ENCODE measurements at regions not wholly inside any gene's neighbourhood (a gene's known extent, or its start where the extent isn't known, plus 50 kb on each side); places are given as distances from the start of the nearest gene placed in this dataset.

DNA sequence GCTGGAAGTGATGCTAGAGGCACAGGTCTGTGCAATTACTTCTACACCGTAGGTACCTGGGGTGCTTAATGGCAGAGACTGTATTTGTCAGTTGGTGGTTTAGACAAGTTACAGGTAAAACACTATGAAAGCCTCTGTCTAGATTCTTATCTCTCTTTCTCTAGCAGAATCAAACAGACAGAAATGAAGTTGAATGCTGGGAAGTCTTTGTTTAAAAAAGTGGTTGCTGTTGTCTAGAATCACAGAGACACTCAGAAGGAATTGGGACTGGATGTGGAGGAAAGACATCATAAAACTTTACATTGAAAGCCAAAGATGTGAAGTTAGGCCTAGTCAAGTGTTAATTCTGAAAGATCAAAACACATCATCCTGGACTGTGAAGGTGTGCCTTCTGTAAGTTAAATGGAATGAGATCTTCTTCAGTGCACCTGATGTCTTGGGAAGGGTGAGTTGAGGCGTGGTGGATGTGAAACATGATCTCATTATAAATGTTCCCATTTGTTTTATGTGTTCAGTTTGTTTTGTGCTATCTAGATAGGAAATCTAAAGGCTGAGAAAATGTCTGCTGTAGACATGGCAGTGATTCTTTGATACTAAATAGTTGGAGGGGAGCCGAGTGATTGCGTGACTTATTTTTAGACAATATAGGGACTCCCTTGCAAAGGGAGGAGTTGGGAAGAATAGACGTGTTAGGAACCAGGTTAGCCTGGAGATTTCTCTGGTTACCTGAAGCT is 290.2 kb downstream of the SOX4 start:
- no peak for DNase-seq
- H3K27me3 Mint-ChIP-seq, result no peaks in the 10 kb centered on the region
- peaks cover 19% of the 10 kb centered on the region for H3K9me3 Mint-ChIP-seq
- intact Hi-C loops (cut with micrococcal nuclease), result no loop called here
- ChIA-PET POLR2A (no interaction called here), CTCF (no interaction called here)
- no peak overlapping the region for H3K4me3 Mint-ChIP-seq
- no peaks in the 10 kb centered on the region for H3K36me3 Mint-ChIP-seq
- no peaks in the 10 kb centered on the region for H3K4me1 Mint-ChIP-seq (ENCODE audit: low read depth)
- H3K27ac Mint-ChIP-seq, result no peak overlapping the region

DNA sequence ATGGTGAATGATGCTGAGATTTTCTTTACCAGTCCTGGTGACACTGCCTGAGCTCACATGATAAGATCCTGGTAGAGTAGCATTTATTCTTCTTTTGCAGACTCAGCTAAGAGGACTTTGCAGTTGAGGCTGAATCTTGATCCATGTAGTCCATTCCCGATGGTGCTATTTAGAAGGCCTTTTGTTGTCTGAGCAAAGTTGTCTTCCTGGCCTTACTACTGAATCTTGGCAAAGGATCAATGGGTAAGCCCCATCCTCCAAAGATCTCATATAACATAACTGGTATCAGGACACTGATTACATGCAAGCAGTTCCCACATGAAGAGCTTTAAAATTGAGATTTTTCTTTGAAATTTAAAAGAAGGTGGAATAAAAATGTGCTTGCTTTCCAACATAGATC is 291.6 kb downstream of the SOX4 start:
- no peak overlapping the region for H3K27ac Mint-ChIP-seq
- ChIA-PET POLR2A (no interaction called here), CTCF (no interaction called here)
- peaks cover 14% of the 10 kb centered on the region for H3K9me3 Mint-ChIP-seq
- DNase-seq, result no peak
- intact Hi-C loops (cut with micrococcal nuclease), result no loop called here
- H3K4me1 Mint-ChIP-seq (ENCODE audit: low read depth), result no peaks in the 10 kb centered on the region
- H3K36me3 Mint-ChIP-seq, result no peaks in the 10 kb centered on the region
- no peak overlapping the region for H3K4me3 Mint-ChIP-seq
- H3K27me3 Mint-ChIP-seq, result no peaks in the 10 kb centered on the region

DNA sequence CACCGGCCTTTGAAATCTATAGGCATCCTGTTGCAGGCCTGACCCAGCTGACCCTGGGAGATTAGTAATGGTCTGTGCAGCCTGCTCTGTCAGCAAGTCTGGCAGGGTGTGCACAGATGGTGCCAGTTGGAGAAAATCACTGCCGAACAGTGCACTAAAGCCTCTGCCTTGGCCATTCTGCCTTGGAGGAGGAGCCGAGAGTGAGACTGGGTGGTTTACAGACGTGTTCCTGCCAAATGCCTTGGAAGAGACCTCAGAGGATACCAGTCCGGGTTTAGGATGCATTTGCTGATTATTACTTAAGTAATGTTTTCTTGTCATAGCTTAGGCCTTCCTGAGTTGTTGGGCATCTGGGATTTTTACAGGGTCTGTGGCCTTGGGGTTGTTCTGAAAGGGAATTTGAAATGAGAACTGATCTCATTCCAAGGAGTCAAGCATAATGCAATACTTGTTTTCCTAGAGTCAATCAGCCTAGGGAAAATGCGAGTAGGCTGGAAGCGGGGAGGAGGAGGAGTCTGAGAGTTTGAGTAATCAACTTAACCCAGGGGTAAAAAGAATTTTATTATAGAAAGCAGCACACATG is 292.1 kb downstream of the SOX4 start:
- Mint-ChIP-seq H3K36me3 (no peaks in the 10 kb centered on the region), H3K4me1 (ENCODE audit: low read depth) (no peaks in the 10 kb centered on the region), H3K4me3 (no peak overlapping the region), H3K27me3 (no peaks in the 10 kb centered on the region), H3K9me3 (peaks cover 9% of the 10 kb centered on the region), H3K27ac (no peak overlapping the region)
- DNase-seq, result no peak
- POLR2A ChIA-PET, result no interaction called here
- intact Hi-C loops (cut with micrococcal nuclease), result no loop called here
- CTCF ChIA-PET, result no interaction called here

DNA sequence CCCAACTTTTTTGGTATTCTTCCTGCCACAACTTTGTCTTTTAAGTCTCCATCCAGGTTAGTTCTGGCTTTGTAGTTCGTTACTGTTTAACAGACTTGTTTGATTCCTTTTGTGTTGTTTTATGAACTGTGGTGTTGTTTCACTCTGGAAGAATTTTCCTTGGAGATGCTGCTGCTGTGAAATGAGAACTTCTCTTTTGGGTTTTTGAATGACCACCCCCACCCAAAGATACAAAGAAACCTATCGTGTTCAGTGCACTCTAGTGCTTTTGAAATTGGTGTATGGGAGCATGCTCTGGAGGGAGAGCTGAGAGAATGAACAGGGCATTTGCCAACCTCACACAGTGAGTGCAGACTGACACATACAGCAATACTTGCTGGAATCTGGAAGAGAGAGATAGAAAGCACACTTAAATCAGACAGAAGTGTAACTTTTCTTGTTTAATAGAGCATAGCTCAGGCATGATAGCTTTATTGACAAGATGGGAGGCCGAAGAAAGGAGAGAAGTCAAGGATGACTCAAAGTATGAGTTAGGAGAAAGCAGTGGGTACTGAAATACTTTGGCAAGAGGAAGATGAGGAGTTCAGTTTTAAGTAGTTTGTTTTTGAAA is 293.1 kb downstream of the SOX4 start:
- no peak for DNase-seq
- H3K36me3 Mint-ChIP-seq, result no peaks in the 10 kb centered on the region
- H3K27me3 Mint-ChIP-seq, result no peaks in the 10 kb centered on the region
- ChIA-PET CTCF (no interaction called here), POLR2A (no interaction called here)
- no peak overlapping the region for H3K27ac Mint-ChIP-seq
- intact Hi-C loops (cut with micrococcal nuclease), result no loop called here
- H3K4me3 Mint-ChIP-seq, result no peak overlapping the region
- H3K9me3 Mint-ChIP-seq, result peaks cover 4% of the 10 kb centered on the region
- no peaks in the 10 kb centered on the region for H3K4me1 Mint-ChIP-seq (ENCODE audit: low read depth)

DNA sequence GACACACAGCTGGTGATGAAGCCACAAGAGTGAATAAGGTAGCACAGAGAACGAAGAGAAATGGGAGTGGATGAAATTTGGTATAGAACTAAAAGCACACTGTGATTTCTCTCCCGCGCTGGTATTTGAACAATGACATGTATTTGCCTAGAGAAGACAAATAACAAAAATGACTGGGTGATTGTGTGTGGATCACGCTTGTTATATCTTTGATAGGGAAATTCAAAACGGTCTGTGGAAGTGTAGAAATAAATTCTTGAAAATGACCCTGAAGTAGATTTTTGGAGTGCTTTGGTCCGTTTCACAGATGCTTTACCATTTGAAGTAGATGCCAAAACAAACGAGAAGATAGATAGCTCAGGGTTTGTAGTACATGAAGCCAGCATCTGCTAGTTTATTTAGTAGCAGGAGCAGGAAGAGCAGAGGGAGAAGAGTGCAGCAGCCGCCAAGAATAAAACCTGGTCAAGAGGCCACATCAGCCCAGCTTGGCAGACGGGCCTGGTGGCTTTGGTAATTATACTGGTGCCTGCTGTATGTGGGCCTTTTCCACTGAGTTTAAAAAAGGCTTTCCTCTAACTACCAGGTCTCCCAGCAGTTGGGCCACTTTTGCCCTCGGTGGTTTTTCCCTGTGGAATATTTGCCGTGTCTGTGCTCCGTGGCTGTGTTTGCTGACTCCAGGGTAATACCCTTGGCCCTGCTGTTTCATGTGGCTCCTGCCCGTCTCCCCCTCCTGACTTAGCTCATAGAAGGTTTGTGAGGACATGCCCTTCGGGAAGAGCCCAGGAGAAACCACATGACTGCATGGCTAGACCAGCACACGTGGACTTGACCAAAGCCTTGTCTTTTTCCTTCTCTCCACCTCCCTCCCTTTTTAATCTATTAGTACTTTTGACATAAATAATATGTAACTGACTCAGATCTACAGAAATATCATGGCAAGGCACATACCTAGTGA is 294.0 kb downstream of the SOX4 start:
- Mint-ChIP-seq H3K27me3 (no peaks in the 10 kb centered on the region), H3K4me3 (no peak overlapping the region), H3K36me3 (no peaks in the 10 kb centered on the region), H3K9me3 (peaks cover 4% of the 10 kb centered on the region), H3K27ac (no peak overlapping the region), H3K4me1 (ENCODE audit: low read depth) (no peaks in the 10 kb centered on the region)
- ChIA-PET CTCF (no interaction called here), POLR2A (no interaction called here)
- DNase-seq, result no peak
- intact Hi-C loops (cut with micrococcal nuclease), result no loop called here

DNA sequence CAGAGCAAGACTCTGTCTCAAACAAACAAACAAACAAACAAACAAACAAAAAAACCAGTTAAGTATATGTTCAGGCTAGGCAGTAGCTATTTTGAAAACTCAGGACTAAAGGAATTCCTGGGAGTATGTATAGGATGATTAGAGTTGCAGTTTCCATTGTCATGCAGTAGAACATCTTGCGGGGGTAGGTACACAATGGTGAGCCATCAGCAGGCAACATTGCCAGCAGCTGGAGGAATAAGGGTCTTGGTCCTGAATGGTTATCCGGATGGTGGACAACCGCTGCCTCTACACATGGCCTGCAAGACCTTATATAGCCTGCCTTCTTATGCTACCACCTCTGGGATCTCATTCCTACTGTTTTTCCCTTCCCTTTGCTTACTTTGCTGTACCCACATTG is 297.5 kb downstream of the SOX4 start:
- ChIA-PET POLR2A (interaction anchor here (0.5 kb wide), 1 partner anchor 59 kb away, joined by 3 read pairs; no protein-coding TSS in a partner anchor), CTCF (no interaction called here)
- H3K4me1 Mint-ChIP-seq (ENCODE audit: low read depth), result no peaks in the 10 kb centered on the region
- no peak overlapping the region for H3K4me3 Mint-ChIP-seq
- no peak overlapping the region for H3K27ac Mint-ChIP-seq
- no peaks in the 10 kb centered on the region for H3K27me3 Mint-ChIP-seq
- no peaks in the 10 kb centered on the region for H3K9me3 Mint-ChIP-seq
- H3K36me3 Mint-ChIP-seq, result no peaks in the 10 kb centered on the region
- no peak for DNase-seq
- intact Hi-C loops (cut with micrococcal nuclease), result no loop called here

DNA sequence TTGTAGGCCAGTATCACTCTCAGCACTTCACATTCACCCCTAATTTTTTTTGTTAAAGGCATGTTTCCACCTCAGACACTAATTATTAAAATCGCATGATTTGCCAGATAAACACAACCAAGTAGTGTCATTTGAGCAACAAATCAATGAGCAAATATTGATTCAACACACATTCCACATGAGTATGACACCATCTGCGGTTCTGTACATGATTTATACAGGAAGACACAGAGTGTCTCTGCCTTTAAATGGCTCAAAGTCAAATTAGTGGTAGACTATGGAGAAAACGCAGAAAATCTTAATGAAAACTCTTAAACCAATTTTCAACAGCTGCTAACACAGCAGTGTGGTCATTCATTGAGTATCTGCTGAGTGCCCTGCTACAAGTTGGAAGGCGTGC is 300.2 kb downstream of the SOX4 start:
- H3K4me3 Mint-ChIP-seq, result no peak overlapping the region

DNA sequence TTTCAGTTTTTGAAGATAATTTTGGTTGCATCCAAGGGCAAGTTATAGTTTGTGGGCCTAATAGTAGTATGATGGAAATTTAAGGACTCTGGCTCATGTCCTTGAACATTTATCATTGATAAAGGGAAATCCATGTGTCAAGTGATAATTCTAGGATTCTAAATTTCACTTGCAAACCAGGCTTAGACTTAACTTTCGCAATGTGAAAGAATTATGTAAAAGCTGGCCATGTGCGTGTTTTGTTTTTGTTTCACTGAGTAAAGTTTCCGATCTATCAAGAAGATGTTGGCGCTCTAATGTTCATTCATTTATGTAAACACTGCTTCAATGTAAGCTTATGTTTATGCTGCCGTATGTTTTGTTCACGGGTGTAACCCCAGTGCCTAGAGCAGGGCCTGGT is 302.0 kb downstream of the SOX4 start:
- CTCF ChIA-PET, result no interaction called here
- no peak for DNase-seq
- Mint-ChIP-seq H3K4me3 (no peak overlapping the region), H3K9me3 (peaks cover 2% of the 10 kb centered on the region), H3K27me3 (no peaks in the 10 kb centered on the region), H3K36me3 (no peaks in the 10 kb centered on the region), H3K27ac (no peak overlapping the region), H3K4me1 (ENCODE audit: low read depth) (no peaks in the 10 kb centered on the region)
- intact Hi-C loops (cut with micrococcal nuclease), result no loop called here
- POLR2A ChIA-PET, result no interaction called here

More for the DNA sequence above, 300.2 kb downstream of the SOX4 start:
- no peaks in the 10 kb centered on the region for H3K36me3 Mint-ChIP-seq
- no peaks in the 10 kb centered on the region for H3K4me1 Mint-ChIP-seq (ENCODE audit: low read depth)
- H3K27me3 Mint-ChIP-seq, result no peaks in the 10 kb centered on the region
- no peaks in the 10 kb centered on the region for H3K9me3 Mint-ChIP-seq
- POLR2A ChIA-PET, result no interaction called here
- H3K27ac Mint-ChIP-seq, result no peak overlapping the region
- CTCF ChIA-PET, result no interaction called here
- DNase-seq, result no peak
- intact Hi-C loops (cut with micrococcal nuclease), result no loop called here

DNA sequence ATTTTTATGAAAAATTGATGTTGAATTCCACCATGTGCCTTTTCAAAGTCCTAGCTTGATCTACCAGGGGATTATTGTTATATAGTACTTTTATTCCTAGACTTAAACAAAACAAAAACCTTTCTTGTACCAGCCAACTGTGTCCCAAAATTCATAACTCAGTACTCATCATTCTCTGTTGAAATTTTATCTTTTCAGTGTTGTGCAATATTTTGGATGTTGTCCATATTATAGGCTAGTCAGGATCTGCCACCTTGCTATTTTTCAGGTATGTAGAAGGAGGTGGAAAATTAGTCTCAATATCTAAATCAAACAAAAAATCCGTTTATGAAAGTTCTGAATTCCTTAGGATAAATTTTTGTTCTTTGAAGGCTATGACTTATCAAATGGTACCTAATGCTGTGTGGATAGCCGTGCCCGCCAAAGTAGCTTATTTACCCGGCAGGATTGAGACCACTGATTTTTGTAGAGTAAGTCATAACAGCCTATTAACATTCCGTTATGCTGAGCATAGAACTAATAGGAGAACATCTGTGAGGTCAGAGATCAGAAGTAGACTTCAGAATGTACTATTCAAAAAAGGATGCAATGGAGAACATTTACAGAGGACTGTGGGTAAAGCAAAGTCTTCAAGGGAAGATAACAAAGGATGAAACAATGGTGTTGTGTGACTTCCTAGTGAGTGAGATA is 304.7 kb downstream of the SOX4 start:
- no peak overlapping the region for H3K27ac Mint-ChIP-seq
- intact Hi-C loops (cut with micrococcal nuclease), result no loop called here
- peaks cover 2% of the 10 kb centered on the region for H3K9me3 Mint-ChIP-seq
- ChIA-PET POLR2A (no interaction called here), CTCF (no interaction called here)
- H3K27me3 Mint-ChIP-seq, result no peaks in the 10 kb centered on the region
- no peak overlapping the region for H3K4me3 Mint-ChIP-seq
- H3K36me3 Mint-ChIP-seq, result no peaks in the 10 kb centered on the region
- no peak for DNase-seq
- H3K4me1 Mint-ChIP-seq (ENCODE audit: low read depth), result no peaks in the 10 kb centered on the region

DNA sequence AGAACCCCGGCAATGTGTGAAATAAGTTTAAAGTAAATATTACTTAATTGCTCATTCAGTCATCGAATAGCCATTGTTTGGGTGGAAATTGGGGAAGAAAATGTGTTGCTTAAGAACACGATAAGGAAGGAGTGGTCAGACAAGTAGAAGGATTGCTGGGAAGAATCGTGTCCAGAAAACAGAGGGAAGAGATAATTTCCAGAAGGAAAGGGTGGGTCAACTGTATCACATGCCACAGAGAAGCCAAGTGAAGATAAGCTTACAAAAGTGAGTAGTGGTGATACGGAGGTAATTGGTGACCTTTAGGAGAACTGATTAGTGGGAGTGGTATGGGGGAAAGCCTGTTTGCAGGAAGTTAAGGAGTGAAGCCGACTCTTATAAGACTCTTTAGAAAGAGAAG is 306.2 kb downstream of the SOX4 start:
- no peaks in the 10 kb centered on the region for H3K27me3 Mint-ChIP-seq
- no peaks in the 10 kb centered on the region for H3K4me1 Mint-ChIP-seq (ENCODE audit: low read depth)
- H3K27ac Mint-ChIP-seq, result no peak overlapping the region
- POLR2A ChIA-PET, result no interaction called here
- no peak for DNase-seq
- CTCF ChIA-PET, result no interaction called here
- H3K36me3 Mint-ChIP-seq, result no peaks in the 10 kb centered on the region
- intact Hi-C loops (cut with micrococcal nuclease), result no loop called here
- H3K4me3 Mint-ChIP-seq, result no peak overlapping the region
- peaks cover 2% of the 10 kb centered on the region for H3K9me3 Mint-ChIP-seq

DNA sequence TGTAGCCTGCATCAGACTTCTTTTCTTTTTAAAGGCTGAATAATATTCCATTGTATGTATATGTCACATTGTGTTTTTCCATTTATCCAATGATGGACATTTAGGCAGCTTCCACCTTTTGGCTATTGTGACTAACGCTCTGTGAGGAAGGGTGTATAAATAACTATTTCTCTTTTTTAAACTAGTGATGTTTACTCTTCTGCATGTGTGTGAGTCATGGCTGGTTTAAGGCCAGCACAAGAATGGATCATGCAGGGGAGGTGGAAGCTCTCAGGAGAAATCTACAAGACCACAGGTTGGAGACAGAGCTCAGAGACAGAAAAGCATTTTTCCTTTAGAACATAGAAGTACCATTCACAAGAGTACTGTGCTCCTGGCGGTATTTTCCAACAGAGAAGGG is 307.2 kb downstream of the SOX4 start:
- ChIA-PET CTCF (no interaction called here), POLR2A (no interaction called here)
- H3K4me3 Mint-ChIP-seq, result no peak overlapping the region
- no peaks in the 10 kb centered on the region for H3K36me3 Mint-ChIP-seq
- H3K27ac Mint-ChIP-seq, result no peak overlapping the region
- no peaks in the 10 kb centered on the region for H3K4me1 Mint-ChIP-seq (ENCODE audit: low read depth)
- intact Hi-C loops (cut with micrococcal nuclease), result no loop called here
- no peaks in the 10 kb centered on the region for H3K27me3 Mint-ChIP-seq
- no peak for DNase-seq
- peaks cover 2% of the 10 kb centered on the region for H3K9me3 Mint-ChIP-seq

DNA sequence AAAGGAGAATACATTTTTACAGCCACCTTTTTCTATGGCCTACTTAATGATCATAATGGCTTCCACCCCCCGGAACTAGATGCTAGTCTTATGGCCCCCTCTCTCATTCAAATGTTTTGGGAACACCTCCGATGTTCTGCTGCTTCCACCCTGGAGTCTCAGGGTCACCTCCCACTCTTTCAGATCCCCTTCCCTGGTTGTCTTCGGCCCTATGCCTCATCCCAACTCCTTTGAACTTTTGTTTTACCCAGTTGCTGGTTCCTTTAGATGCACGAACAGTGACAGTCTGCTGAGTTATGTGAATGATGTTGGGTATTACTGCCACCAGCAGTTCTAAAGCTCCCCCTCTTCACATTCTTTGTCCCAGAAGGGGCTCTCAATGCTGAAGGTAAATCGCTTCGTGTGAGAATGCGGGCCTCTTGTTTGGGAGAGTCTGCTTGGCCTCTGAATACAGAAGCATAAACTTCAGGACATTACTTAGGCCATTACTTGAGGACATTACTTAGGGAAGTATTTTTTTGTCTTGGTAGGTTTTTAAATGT is 309.1 kb downstream of the SOX4 start:
- no peak overlapping the region for H3K4me3 Mint-ChIP-seq
- H3K27ac Mint-ChIP-seq, result no peak overlapping the region
- no peaks in the 10 kb centered on the region for H3K36me3 Mint-ChIP-seq
- H3K9me3 Mint-ChIP-seq, result peaks cover 2% of the 10 kb centered on the region
- no peak for DNase-seq
- POLR2A ChIA-PET, result no interaction called here
- intact Hi-C loops (cut with micrococcal nuclease), result no loop called here
- CTCF ChIA-PET, result no interaction called here
- no peaks in the 10 kb centered on the region for H3K27me3 Mint-ChIP-seq
- H3K4me1 Mint-ChIP-seq (ENCODE audit: low read depth), result no peaks in the 10 kb centered on the region
